H1 (cell line): ENCODE measurements at regions not wholly inside any gene's neighbourhood (a gene's known extent, or its start where the extent isn't known, plus 50 kb on each side); places are given as distances from the start of the nearest gene placed in this dataset.

Source experiments
- CTCF ChIA-PET: fragments of 300-600 bp; sonication (Branson Sonifier 250); formaldehyde crosslinking; loops from one replicate; lab custom pipeline; 2021; ENCODE audit not compliant: partially characterized antibody; lab: Charles Lee
- POLR2A ChIA-PET: fragments of 300-600 bp; sonication (Branson Sonifier 250); formaldehyde crosslinking; loops from one replicate; lab custom pipeline; 2021; ENCODE audit warnings: inconsistent platforms; ENCODE audit not compliant: partially characterized antibody; lab: Charles Lee
- DNase-seq, 2 experiments: peaks; one replicate each; pipeline versions ENCODE4 v3.0.0 to v3.0.0-alpha.2; 2010 to 2022; ENCODE audit warnings: low spot score in 2 of 2, low read depth in 1 of 2, mixed read lengths in 1 of 2
- FAIRE-seq: peaks from 2 replicates; lab custom pipeline; 2011; peaks lifted over from hg19 to GRCh38; lab: Jason Lieb, UNC
- H2AFZ ChIP-seq: 2 replicates; pipeline ENCODE4 v1.8.1; 2012; ENCODE audit warnings: low read length, inconsistent platforms
- H2AK5ac ChIP-seq: 2 replicates; pipeline ENCODE4 v1.6.1; 2013; ENCODE audit warnings: low read depth, low read length
- H2BK120ac ChIP-seq: replicated peaks from 2 replicates; pipeline ENCODE3; 2013; ENCODE audit warnings: low read depth, low read length, inconsistent platforms
- H2BK12ac ChIP-seq: 2 replicates; pipeline ENCODE4 v1.6.1; 2013; ENCODE audit warnings: low read depth, low read length
- H2BK15ac ChIP-seq: 2 replicates; pipeline ENCODE4 v1.6.1; 2013; ENCODE audit warnings: low read length
- H2BK20ac ChIP-seq: 2 replicates; pipeline ENCODE4 v1.6.1; 2013; ENCODE audit warnings: low read length
- H2BK5ac ChIP-seq: 2 replicates; pipeline ENCODE4 v1.6.1; 2013; ENCODE audit warnings: low read depth, low read length
- H3K14ac ChIP-seq: 2 replicates; pipeline ENCODE4 v1.6.1; 2013; ENCODE audit warnings: inconsistent platforms; ENCODE audit not compliant: insufficient read length
- H3K18ac ChIP-seq: 2 replicates; pipeline ENCODE4 v1.6.1; 2013; ENCODE audit warnings: low read length; ENCODE audit errors: extremely low read depth
- H3K23ac ChIP-seq: 2 replicates; pipeline ENCODE4 v1.6.1; 2013; ENCODE audit warnings: inconsistent platforms; ENCODE audit not compliant: insufficient read length
- H3K23me2 ChIP-seq: 2 replicates; pipeline ENCODE4 v1.6.1; 2013; ENCODE audit warnings: low read depth, low read length
- H3K27ac ChIP-seq: 2 replicates; pipeline ENCODE4 v1.6.1; 2011; ENCODE audit warnings: low read depth, low read length, inconsistent platforms
- H3K27me3 ChIP-seq, 4 experiments: replicated peaks in 1 of 4; 1 replicate in 1 of 4; 2 replicates in 3 of 4; pipeline versions ENCODE4 v1.6.1 to v1.8.1; 2011 to 2013; ENCODE audit warnings: low read length in 3 of 4, mild to moderate bottlenecking in 3 of 4, inconsistent platforms in 2 of 4, mixed read lengths in 2 of 4, moderate library complexity in 1 of 4; ENCODE audit not compliant: control insufficient read depth in 3 of 4, insufficient read depth in 3 of 4; ENCODE audit errors: extremely low read depth in 1 of 4
- H3K36me3 ChIP-seq, 4 experiments: 2 replicates each; pipeline versions ENCODE4 v1.6.1 to v1.8.1; 2011 to 2013; ENCODE audit warnings: mild to moderate bottlenecking in 4 of 4, low read length in 3 of 4, moderate library complexity in 2 of 4, control low read depth in 1 of 4, inconsistent platforms in 1 of 4; ENCODE audit not compliant: insufficient read depth in 4 of 4, control insufficient read depth in 2 of 4
- H3K4ac ChIP-seq: replicated peaks from 2 replicates; pipeline ENCODE3; 2013; ENCODE audit warnings: low read length, low read depth, mixed read lengths, inconsistent platforms; ENCODE audit not compliant: insufficient read length
- H3K4me1 ChIP-seq, 4 experiments: replicated peaks in 1 of 4; 1 replicate in 1 of 4; 2 replicates in 3 of 4; pipeline versions ENCODE4 v1.6.1 to v1.8.1; 2011 to 2013; ENCODE audit warnings: low read length in 3 of 4, inconsistent platforms in 2 of 4, mixed read lengths in 1 of 4; ENCODE audit not compliant: insufficient read depth in 4 of 4, control insufficient read depth in 3 of 4
- H3K4me2 ChIP-seq, 2 experiments: 2 replicates each; pipeline versions ENCODE4 v1.6.1 to v1.8.1; 2011 to 2013; ENCODE audit warnings: low read depth in 2 of 2, low read length in 2 of 2, control low read depth in 1 of 2, inconsistent platforms in 1 of 2, mild to moderate bottlenecking in 1 of 2; ENCODE audit not compliant: insufficient read depth in 1 of 2
- H3K4me3 ChIP-seq, 4 experiments: fragments of 200-600, 300-600 bp in 1 of 4; sonication (generic), shearing (Covaris generic), sonication (Bioruptor Twin) in 1 of 4; 2 replicates each; pipeline versions ENCODE4 v1.5.1 to v1.8.1; 2011 to 2016; ENCODE audit warnings: low read length in 4 of 4, low read depth in 3 of 4, control low read depth in 2 of 4, inconsistent platforms in 2 of 4, mild to moderate bottlenecking in 2 of 4, mixed read lengths in 1 of 4, moderate library complexity in 1 of 4; ENCODE audit not compliant: insufficient read depth in 2 of 4; ENCODE audit errors: extremely low read depth in 1 of 4
- H3K56ac ChIP-seq: replicated peaks from 2 replicates; pipeline ENCODE3; 2013; ENCODE audit warnings: low read depth, mild to moderate bottlenecking, mixed read lengths, low read length, inconsistent platforms; ENCODE audit not compliant: insufficient read length
- H3K79me1 ChIP-seq: 2 replicates; pipeline ENCODE4 v1.6.1; 2013; ENCODE audit warnings: low read depth, low read length, control low read depth
- H3K79me2 ChIP-seq, 2 experiments: 2 replicates each; pipeline versions ENCODE4 v1.6.1 to v1.8.1; 2012 to 2013; ENCODE audit warnings: low read length in 2 of 2, mild to moderate bottlenecking in 2 of 2, inconsistent platforms in 1 of 2; ENCODE audit not compliant: insufficient read depth in 2 of 2, control insufficient read depth in 1 of 2
- H3K9ac ChIP-seq, 4 experiments: replicated peaks in 1 of 4; 1 replicate in 1 of 4; 2 replicates in 3 of 4; pipeline versions ENCODE4 v1.6.1 to v1.8.1; 2011 to 2013; ENCODE audit warnings: low read depth in 3 of 4, low read length in 3 of 4, control low read depth in 2 of 4, mild to moderate bottlenecking in 2 of 4, moderate library complexity in 2 of 4, inconsistent platforms in 1 of 4; ENCODE audit errors: extremely low read depth in 1 of 4
- H3K9me3 ChIP-seq, 2 experiments: 2 replicates each; pipeline versions ENCODE4 v1.6.1 to v1.8.1; 2012 to 2013; ENCODE audit warnings: mild to moderate bottlenecking in 2 of 2, moderate library complexity in 2 of 2, control low read depth in 1 of 2, inconsistent platforms in 1 of 2, low read depth in 1 of 2, low read length in 1 of 2, mixed read lengths in 1 of 2; ENCODE audit not compliant: insufficient read depth in 2 of 2
- H4K20me1 ChIP-seq, 2 experiments: replicated peaks in 1 of 2; 2 replicates each; pipeline versions ENCODE3 to v1.8.1; 2011 to 2013; ENCODE audit warnings: inconsistent platforms in 2 of 2, low read length in 2 of 2, mild to moderate bottlenecking in 1 of 2; ENCODE audit not compliant: insufficient read depth in 2 of 2, control insufficient read depth in 1 of 2
- H4K5ac ChIP-seq: 2 replicates; pipeline ENCODE4 v1.6.1; 2013; ENCODE audit warnings: low read length, low read depth, mixed read lengths, inconsistent platforms; ENCODE audit not compliant: insufficient read length
- H4K8ac ChIP-seq: 2 replicates; pipeline ENCODE4 v1.8.0; 2013; ENCODE audit warnings: mild to moderate bottlenecking, moderate library complexity, low read length, inconsistent platforms; ENCODE audit not compliant: insufficient read depth; ENCODE audit errors: extremely low read depth
- H4K91ac ChIP-seq: replicated peaks from 2 replicates; pipeline ENCODE3; 2013; ENCODE audit warnings: low read length, mixed read lengths, inconsistent platforms; ENCODE audit not compliant: insufficient read length
- ASH2L ChIP-seq: fragments of 200-600, 300-600 bp; sonication (generic); IDR thresholded peaks from one replicate; pipeline ENCODE4 v1.7.1; 2017; ENCODE audit warnings: low read length
- CBX8 ChIP-seq: fragments of 300-800, 300-1000 bp; sonication (generic); IDR thresholded peaks from 2 replicates; pipeline ENCODE4 v1.7.1; 2016; ENCODE audit warnings: low read depth, low read length, borderline replicate concordance
- CTCF ChIP-seq, 3 experiments: IDR thresholded peaks; 1 replicate in 2 of 3; 2 replicates in 1 of 3; pipeline versions ENCODE4 v1.5.1 to v1.6.1; 2011; ENCODE audit warnings: low read length in 3 of 3, mild to moderate bottlenecking in 3 of 3, inconsistent platforms in 2 of 3, low read depth in 1 of 3, moderate library complexity in 1 of 3; ENCODE audit not compliant: insufficient read depth in 1 of 3; ENCODE audit errors: control extremely low read depth in 1 of 3
- HDAC2 ChIP-seq, 2 experiments: fragments of 300-600 bp in 1 of 2; sonication (generic) in 1 of 2; IDR thresholded peaks; 2 replicates each; pipeline ENCODE4 v1.6.1; 2011 to 2012; ENCODE audit warnings: low read depth in 2 of 2, low read length in 2 of 2, mild to moderate bottlenecking in 2 of 2, moderate library complexity in 2 of 2, borderline replicate concordance in 1 of 2, inconsistent platforms in 1 of 2
- SIRT6 ChIP-seq: IDR thresholded peaks from one replicate; pipeline ENCODE4 v1.7.1; 2012; ENCODE audit warnings: low read length, inconsistent platforms
- SP1 ChIP-seq: IDR thresholded peaks from 2 replicates; pipeline ENCODE4 v1.6.1; 2011; ENCODE audit warnings: low read depth, low read length
- SP2 ChIP-seq: IDR thresholded peaks from 2 replicates; pipeline ENCODE4 v1.6.1; 2012; ENCODE audit warnings: mild to moderate bottlenecking, low read length, inconsistent platforms
- ZNF274 ChIP-seq: IDR thresholded peaks from 2 replicates; pipeline ENCODE4 v1.7.0; 2012; ENCODE audit warnings: low read length, borderline replicate concordance; ENCODE audit errors: extremely low read depth
- WGBS, 2 experiments: shearing (Covaris generic) in 1 of 2; methylation state at CpG; one replicate each; pipeline versions ENCODE4 v1.1.6 to v1.1.7; 2013 to 2015; ENCODE audit warnings: low lambda C conversion rate in 2 of 2, mixed read lengths in 2 of 2, inconsistent platforms in 1 of 2, low coverage in 1 of 2, missing lambda C conversion rate in 1 of 2; ENCODE audit not compliant: insufficient replicate concordance in 2 of 2, insufficient coverage in 1 of 2, insufficient read length in 1 of 2; ENCODE audit errors: extremely low coverage in 1 of 2, missing lambda C conversion rate in 1 of 2; 5-methylcytosine and 5-hydroxymethylcytosine counted together

GRCh38 chr9:73426269-73426668, 274.6 kb downstream of the ANXA1 start:
- H2BK5ac ChIP-seq, result no peak overlapping the region
- H2AK5ac ChIP-seq, result no peak overlapping the region
- no peaks in the 10 kb centered on the region for H3K79me1 ChIP-seq
- no peaks in the 10 kb centered on the region for H3K9me3 ChIP-seq
- FAIRE-seq (no peak), DNase-seq (no peak)
- no peaks in the 10 kb centered on the region for H3K4me1 ChIP-seq
- no peak overlapping the region for H3K18ac ChIP-seq
- H2BK120ac ChIP-seq, result no peak overlapping the region
- H3K27me3 ChIP-seq, result no peaks in the 10 kb centered on the region
- no peaks in the 10 kb centered on the region for H4K20me1 ChIP-seq
- no peaks in the 10 kb centered on the region for H3K36me3 ChIP-seq
- H3K4me2 ChIP-seq, result no peak overlapping the region
- no peaks in the 10 kb centered on the region for H3K23me2 ChIP-seq
- H2BK12ac ChIP-seq, result no peak overlapping the region
- POLR2A ChIA-PET, result no interaction called here
- H3K56ac ChIP-seq, result no peak overlapping the region
- no peak overlapping the region for H2BK20ac ChIP-seq
- no peak overlapping the region for H3K27ac ChIP-seq
- no peaks in the 10 kb centered on the region for H3K79me2 ChIP-seq
- no peak overlapping the region for H2BK15ac ChIP-seq
- H4K91ac ChIP-seq, result no peak overlapping the region
- no peak overlapping the region for H2AFZ ChIP-seq
- no peak overlapping the region for H4K5ac ChIP-seq
- WGBS, 2 experiments, result 71 to 100% methylated on average over 2 to 5 of the region's 5 CpGs
- TF ChIP-seq ZNF274 (no peak), SIRT6 (no peak), SP2 (no peak), SP1 (no peak), HDAC2 (IDR thresholded peaks at IDR 0.05; ENCODE audit: borderline replicate concordance in 1 of 2, low read depth in 2 of 2, low read length in 2 of 2) (no peak), CTCF (IDR thresholded peaks at IDR 0.05; ENCODE audit: control extremely low read depth in 1 of 3, insufficient read depth in 1 of 3, low read depth in 1 of 3, low read length in 3 of 3) (no peak), ASH2L (no peak), CBX8 (no peak)
- H3K4me3 ChIP-seq, result no peak overlapping the region
- H4K8ac ChIP-seq, result no peak overlapping the region
- no peak overlapping the region for H3K9ac ChIP-seq
- CTCF ChIA-PET, result no interaction called here
- no peak overlapping the region for H3K4ac ChIP-seq
- H3K14ac ChIP-seq, result no peak overlapping the region
- H3K23ac ChIP-seq, result no peak overlapping the region
